NCI-H2171 (cell line): ENCODE measurements at regions not wholly inside any gene's neighbourhood (a gene's known extent, or its start where the extent isn't known, plus 50 kb on each side); places are given as distances from the start of the nearest gene placed in this dataset.
"Not testable (repeated sequence)": the region's sequence is repeated elsewhere in the genome, so short reads cannot be mapped to it uniquely, and the experiment has no call there.

Source experiments
- DNase-seq: peaks from one replicate; lab custom pipeline; 2025; lab: John Stamatoyannopoulos, UW

DNA sequence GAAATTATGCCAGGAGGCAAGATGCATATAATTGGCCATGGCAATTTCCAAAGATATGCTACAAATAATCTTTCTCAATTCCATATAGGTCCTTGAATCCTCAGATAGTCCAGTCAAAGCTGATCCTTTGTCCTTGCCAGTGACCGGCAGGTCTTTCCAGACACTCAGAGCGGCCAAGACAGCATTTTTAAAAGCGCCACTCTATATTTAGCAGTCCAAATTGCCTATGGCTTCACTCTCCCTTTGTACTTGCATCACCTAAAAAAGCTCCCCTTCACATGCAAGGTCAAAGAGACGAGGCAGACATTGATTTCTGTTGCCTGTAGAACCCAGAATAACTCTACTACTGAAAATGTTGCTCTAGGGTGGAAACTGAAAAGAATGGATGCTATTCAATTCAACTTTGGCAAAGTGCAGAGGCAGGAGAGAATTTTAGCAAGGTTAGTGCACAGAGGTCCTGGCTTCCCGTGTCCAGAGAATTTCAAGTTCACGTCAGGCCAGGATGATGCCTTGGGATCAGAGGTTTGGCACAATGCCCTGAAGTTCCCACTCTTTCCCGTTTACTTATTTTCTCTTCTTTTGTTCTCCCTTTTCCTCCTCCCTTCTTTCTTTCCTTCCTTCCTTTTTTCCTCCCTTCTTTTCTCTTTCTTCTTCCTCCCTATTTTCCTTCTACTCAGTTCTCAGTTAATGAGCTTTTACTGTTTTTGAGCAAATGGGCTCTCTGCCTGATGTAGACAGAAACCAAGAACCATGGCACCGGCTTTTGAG, 108.5 kb downstream of the KCNK1 start:
- no peak for DNase-seq

DNA sequence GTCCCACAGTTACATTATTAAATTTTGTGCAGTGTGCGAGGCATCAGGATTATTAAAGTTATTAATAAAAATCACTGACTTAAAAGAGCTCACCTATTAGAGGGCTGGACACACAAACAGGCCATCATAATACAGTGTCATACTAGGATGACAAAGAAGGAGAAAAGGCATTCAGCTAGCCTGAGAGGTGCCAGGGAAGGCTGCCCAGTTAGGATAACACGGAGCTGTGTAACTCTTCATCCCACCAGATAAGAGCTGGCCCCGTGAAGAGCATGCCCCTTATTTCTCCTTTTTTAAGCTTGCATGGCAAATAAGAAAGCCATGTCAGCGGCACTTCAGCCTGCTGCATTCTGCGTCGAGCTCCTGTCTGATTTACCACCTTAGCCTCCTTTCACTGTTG, 109.5 kb downstream of the KCNK1 start:
- DNase-seq = no peak

DNA sequence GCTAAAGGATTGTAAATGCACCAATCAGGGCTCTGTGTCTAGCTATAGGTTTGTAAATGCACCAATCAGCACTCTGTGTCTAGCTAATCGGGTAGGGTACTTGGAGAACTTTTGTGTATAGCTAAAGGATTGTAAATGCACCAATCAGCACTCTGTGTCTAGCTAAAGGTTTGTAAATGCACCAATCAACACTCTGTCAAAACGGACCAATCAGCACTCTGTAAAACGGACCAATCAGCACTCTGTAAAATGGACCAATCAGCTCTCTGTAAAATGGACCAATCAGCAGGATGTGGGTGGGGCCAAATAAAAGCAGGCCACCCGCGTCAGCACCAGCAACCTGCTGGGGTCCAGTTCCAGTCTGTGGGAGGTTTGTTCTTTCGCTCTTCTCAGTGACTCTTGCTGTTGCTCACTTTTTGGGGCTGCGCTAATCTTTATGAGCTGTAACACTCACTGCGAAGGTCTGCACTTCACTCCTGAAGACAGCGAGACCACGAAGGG, 110.3 kb downstream of the KCNK1 start:
- DNase-seq = not testable (repeated sequence)

DNA sequence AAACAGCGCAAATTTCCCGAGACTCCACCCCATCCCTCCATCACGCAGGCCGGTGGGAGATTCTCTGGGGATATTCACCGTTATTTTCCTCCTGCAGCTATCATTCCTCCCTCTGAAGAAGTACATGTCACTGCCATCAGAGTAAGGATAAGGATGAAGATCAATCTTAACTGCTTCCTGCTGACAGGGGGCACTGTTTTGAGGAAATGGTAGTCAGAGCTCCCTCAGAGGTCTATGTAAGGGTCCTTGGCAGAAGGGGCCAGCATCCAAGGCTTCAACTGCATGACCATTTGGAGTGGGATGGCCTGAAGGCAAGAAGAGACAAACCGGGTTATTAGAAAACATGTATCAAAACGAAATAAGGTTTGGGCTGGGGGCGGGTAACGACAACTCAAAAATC, 111.5 kb downstream of the KCNK1 start:
- no peak for DNase-seq

DNA sequence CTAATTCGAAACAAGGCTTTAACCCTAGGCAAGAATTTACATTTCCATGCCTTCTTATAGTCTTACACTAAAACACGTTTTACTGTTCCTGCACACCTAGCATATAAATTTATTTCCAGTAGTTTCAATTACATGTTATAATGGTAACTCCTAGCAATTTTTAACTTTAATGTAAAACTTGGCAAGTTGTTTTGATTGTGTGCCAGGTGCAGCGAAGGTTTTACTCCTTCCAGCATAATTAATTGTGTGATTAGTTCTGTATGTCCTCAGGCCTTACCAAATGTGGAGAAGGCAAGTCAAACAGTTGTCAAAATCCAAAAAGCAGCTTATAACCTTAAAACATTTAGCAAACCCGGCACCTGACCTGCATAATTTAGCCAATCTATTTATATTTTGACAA, 114.8 kb downstream of the KCNK1 start:
- no peak for DNase-seq

DNA sequence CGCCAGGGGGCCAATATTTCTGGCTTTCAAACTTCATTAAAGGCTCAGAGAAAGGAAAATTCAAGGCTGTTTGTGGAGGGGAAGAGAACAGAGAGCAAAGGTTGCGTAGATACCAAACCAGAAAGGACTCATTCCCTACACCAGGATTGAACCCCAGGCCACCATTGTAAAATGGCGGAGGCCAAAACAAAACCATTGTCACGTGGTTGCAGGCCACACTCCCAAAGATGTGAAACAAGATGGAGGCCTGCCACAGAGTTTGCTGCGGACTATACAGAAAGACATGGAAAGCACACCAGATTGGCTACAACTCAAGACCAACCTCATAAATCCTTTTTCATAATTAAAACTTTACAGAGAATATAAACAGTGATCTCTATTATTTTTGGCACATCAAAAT, 116.5 kb downstream of the KCNK1 start:
- no peak for DNase-seq

DNA sequence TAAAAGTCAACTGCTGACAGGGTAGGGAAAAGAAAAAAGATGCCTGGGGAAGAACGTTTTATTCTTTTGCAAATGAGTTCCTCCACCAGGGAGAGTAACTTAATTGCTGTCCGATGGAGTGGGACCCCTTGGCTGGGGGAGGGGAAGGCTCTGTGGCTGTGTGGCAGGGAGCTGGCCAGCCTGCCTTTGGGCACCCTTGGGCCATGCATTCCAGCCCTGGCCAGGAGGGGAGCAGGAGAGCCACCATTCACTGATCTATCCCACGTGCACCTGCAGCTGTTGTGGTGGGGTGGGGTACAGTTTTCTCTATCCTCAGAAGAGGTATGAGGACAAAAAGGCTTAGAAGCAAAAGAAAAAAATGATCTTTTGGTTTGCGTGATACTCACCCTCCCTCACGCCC, 116.9 kb downstream of the KCNK1 start:
- no peak for DNase-seq

DNA sequence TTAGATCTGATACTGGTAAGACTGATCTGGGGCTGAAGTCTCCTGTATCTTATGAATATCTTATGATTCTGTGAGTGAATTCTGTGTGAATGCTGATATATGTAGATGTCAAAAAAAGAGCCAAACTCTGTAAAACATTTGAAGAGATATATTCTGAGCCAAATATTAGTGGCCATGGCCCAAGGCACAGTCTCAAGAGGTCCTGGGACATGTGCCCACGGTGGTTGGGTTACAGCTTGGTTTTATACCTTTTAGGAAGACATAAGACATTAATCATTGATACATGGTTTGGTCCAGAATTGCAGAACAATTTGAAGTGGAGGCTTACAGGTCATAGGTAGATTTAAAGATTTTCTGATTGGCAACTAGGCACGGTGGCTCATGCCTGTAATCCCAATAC, 118.3 kb downstream of the KCNK1 start:
- no peak for DNase-seq

DNA sequence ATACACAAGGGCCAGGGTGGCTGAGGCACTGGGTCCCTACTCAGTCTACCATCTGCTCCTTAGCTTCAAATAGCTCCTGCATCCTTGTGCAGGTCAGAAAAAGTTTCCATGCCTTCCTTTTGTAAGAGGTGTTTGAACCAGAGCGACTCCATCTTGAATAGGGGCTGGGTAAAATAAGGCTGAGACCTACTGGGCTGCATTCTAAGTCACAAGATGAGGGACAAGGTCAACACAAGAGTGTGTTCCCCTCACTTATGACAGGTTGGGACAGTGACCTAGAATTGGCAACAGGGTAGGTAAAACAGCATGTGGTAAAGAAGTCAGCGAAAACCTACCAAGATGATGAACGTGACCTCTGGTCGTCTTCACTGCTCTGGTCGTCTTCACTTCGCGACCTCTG, 120.5 kb downstream of the KCNK1 start:
- DNase-seq = no peak

DNA sequence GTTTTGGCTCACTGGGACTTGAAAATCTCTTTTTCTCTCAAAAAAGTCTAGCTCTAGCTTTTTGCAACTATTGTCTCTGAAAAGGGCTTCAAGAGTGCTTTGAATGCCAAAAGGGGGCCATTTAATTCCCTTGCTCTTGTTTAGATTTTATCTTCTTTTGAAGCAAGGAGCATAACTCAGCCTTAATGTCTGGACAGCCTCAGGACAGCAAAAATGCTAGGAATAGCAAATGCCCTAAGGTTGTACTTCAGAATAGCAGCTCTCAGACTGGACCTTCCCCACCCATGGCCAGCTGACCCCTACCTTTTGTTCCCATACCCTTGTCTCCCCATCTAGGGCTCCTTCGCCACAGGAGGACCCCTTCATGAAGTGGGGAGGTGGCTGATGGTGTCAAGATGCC, 121.4 kb downstream of the KCNK1 start:
- no peak for DNase-seq

DNA sequence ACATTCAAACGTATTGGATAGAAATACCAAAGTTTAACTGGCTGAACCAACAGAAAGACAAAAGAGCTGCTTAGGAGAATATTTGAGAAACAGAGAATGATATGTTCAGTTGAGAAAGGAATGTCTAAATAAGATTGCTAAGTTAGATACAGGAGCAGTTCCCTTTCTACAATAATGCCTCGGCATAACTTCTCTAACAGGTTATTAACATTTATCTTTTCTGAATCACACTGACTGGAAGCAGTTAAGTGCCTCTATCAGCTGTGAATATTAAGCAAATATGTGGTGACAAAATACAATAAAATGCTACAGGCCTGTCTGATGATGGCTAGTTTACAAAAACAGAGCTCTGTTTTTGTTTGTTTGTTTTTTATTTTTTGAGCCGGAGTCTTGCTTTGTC, 121.9 kb downstream of the KCNK1 start:
- no peak for DNase-seq

DNA sequence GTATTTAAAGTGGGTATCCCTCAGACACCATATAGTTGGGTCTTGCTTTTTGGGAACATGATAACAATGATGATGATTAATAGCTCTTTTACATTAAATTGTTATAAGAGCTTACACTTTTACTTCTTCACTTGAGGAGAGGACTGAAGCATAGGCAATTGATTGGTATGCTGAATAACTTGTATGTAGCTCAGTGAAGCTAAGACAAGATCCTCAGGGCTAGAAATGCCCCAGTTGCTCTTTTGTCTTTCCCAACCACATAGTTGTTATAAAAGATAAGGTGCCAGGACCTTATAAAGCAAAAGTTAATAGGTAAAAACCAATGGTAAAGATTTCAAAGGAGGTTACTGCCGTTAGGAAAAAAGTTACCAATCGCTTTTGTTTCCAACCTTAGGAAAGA, 123.4 kb downstream of the KCNK1 start:
- no peak for DNase-seq

DNA sequence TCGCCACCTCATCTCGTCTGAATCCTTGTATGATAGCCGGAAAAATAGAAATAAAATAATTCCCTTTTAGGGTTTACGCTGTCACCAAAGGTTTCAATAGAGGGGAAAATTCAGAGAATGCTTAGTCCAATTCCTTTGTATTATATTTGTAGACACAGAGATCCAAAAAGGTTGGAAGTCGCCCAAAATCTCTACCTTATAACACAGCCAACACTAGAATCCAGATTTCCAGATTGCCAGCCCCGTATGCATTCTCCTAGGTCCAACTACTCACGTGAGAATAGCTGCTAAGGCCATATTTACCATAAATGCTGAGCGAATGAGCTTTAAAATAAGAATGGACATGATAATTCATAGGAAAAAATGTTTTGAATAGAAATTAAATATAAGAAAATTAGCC, 124.5 kb downstream of the KCNK1 start:
- no peak for DNase-seq

DNA sequence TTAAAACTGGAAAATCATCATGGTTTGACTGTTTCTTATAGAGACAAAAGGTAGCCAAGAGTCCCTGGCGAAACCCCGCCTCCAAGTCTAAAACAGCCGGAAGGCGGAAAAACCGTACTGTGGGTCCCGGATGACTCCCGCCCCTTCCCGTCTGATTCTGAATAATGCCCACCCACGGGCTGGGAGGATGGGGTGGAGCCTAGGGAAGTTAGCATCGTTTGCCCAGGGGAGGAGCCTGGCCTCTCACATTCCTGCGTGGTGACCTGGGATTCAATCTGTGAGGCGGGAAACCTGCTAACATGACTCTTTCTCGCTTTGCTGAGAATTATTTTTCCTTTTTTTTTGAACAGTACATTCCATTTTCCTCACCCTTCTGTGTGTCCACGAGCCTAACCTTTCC, 124.9 kb downstream of the KCNK1 start:
- DNase-seq = no peak

DNA sequence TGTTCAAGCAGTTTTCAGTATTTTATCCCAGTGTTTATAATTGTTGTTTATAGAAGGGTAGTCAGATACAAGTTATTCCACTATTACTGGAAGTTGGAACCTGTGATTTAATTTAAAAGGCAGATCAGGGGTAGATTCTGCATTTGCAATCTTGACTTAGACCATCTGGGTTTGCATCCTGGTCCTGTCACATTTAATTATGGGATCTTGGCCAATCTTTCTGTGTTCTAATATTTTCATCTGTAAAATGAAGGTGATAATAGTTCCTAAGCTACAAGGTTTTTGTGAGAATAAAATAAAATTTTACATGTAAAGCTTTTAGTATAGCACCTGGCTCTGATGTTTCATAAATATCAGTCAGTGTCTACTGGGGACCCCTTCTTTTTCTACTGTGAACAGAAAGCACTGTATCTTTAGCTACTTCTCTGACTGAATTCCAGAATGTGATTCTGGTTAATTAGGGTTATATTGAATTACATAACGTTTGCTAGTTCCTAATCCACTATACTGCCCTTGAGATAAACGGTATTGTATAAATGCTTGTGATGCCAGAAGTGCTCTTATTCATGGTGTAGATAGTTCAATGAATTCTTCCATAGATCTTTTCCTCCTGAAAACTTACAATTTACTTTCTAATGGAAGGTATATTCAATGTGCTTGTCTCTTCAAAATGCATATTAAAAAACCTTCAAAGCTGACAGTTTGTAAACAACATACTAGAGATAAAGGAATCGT, 131.0 kb downstream of the KCNK1 start:
- DNase-seq = no peak

DNA sequence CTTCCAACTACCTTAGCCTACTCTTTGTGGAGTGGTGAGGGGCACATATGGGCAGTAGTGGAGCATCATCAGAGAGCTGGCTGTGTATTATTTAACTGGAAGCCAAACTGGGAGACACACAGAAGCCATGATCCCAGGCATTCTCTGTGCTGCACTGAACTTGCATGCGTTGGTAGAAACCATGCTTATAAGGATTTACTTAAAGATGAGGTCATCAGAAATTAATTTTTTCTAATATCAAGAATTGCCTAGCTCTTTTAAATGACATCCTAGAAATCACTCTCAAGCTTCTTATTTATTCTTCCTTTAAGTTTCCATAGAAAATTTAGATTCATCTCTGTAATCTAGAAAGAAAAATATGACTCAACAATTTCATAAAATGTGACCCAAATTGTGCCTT, 136.2 kb downstream of the KCNK1 start:
- DNase-seq = no peak

DNA sequence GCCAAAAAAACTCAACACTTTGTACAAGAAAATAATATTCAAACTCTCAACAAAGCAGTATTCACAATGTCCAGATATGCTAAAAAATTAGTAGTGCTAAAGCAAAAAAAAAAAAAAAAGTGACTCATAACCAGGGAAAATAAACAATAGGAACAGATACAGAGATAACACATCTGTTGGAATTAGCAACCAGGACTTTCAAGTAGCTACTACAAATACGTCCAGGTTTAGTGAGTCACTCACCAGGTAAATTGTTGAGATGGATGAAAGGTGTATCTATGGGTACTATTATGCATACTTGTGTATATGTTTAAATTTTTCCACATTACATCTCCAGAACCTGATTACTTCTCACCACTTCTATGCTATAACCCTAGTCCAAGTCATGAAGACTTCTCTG, 144.8 kb upstream of the SLC35F3 start:
- no peak for DNase-seq

DNA sequence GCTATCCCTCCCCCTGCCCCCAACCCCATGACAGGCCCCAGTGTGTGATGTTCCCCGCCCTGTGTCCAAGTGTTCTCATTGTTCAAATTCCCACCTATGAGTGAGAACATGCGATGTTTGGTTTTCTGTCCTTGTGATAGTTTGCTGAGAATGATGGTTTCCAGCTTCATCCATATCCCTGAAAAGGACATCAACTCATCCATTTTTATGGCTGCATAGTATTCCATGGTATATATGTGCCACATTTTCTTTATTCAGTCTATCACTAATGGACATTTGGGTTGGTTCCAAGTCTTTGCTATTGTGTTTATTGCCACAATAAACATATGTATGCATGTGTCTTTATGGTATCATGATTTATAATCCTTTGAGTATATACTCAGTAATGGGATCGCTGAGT, 140.2 kb upstream of the SLC35F3 start:
- DNase-seq = not testable (repeated sequence)

DNA sequence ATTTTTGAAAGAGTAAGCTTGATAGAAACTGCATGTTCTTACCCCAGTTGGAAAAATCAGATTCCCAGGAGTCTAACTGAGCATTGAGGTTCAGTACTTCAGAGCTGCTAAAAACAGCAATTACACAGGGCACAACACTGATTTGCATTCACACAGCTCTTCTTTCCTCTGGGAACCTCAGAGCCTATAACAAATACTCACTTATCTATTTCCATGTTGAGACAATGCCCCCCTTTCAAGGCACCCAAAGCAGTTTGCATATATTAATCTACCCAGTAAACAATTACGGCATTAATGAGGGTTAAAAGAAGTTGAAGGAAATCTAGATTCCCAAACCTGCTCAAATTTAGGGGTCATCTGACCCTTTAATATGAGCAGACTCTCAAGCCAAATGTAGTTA, 126.9 kb upstream of the SLC35F3 start:
- DNase-seq = no peak

DNA sequence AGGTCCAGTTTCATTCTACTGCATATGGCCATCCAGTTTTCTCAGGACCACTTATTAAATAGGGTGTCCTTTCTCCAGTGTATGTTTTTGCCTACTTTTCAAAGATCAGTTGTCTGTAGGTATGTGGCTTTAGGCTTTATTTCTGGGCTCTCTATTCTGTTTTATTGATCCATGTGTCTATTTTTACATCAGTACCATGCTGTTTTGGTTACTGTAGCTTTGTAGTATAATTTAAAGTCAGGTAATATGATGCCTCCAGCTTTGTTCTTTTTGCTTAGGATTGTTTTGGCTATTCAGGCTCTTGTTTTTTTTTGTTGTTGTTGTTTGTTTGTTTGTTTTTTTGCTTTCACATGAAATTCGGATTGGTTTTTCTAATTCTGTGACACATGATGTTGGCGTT, 124.4 kb upstream of the SLC35F3 start:
- no peak for DNase-seq

DNA sequence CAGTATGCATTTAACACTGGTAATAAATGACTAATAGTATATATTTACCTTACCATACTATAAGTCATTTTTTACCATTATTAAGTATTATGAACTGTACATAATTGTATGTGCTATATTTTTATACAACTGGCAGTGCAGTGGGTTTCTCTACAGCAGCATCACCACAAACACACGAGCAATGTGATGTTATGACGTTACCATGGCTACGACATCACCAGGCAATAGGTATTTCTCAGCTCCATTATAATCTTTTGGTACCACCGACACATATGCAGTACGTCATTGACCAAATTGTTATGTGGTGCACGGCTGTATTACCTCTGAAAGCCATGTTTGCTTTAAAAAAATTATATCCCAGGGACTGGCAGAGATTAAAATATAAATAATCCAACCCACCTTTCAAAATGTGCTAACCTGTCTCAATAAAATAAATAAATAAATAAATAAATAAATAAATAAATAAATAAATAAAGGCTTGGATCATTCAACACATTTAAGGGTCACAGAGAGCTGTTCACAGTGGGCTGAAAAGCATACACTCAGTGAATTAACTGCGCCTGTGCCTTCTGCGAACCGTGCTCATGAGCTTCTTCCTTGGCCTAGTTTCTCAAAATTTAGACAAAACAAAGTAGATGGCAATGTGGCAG, 121.4 kb upstream of the SLC35F3 start:
- no peak for DNase-seq

DNA sequence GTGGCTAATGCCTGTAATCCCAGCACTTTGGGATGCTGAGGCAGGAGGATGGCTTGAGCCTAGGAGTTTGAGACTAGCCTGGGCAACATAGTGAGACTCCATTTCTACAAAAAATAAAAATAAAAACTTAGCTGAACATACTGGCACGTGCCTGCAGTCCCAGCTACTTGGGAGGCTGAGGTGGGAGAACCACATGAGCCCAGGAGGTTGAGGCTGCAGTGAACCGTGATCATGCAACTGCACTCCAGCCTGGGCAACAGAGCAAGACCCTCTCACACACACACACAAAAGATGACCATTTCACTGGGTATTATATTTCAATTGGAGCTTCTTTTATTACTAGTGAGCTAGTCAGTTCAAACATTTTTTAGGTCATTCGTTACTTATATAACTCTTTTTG, 116.9 kb upstream of the SLC35F3 start:
- no peak for DNase-seq

DNA sequence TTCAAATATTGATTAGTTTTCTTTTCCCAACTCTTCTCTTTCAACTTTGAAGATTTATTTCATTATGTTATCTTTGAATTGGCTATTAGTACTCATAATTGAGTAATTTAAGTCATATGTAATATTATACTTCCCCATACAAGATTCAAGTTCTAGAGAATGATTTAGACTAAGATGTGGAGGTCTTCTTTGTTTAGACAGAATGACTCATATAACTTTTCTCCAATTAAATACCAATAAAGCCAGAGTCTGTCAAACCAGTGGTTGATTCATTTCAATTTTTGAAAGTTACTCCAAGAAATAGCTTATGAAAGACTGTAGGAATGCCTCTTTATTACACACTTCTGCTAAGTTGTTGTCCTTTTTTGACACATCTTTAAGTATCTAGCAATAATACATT, 115.8 kb upstream of the SLC35F3 start:
- DNase-seq = no peak
